Fibroblast of lung (primary cell): ENCODE measurements at regions not wholly inside any gene's neighbourhood (a gene's known extent, or its start where the extent isn't known, plus 50 kb on each side); places are given as distances from the start of the nearest gene placed in this dataset.

ENCODE experiments used
- DNase-seq, 2 donors: peaks; one replicate each; pipeline versions ENCODE4 v3.0.0 to v3.0.0-alpha.2; 2010; ENCODE audit warnings: low read depth in 2 of 2
- H2AFZ ChIP-seq: 2 replicates; pipeline ENCODE4 v1.5.1; 2012; ENCODE audit warnings: low read length, control low read depth, inconsistent platforms
- H3K27ac ChIP-seq: 2 replicates; pipeline ENCODE4 v1.5.1; 2011; ENCODE audit warnings: low read length, control low read depth; ENCODE audit not compliant: insufficient read depth
- H3K27me3 ChIP-seq: 2 replicates; pipeline ENCODE4 v1.5.1; 2011; ENCODE audit warnings: mild to moderate bottlenecking, low read length; ENCODE audit not compliant: control insufficient read depth, insufficient read depth
- H3K36me3 ChIP-seq: 2 replicates; pipeline ENCODE4 v1.5.1; 2011; ENCODE audit warnings: low read length; ENCODE audit not compliant: control insufficient read depth, insufficient read depth
- H3K4me1 ChIP-seq: 2 replicates; pipeline ENCODE4 v1.5.1; 2011; ENCODE audit warnings: low read length; ENCODE audit not compliant: control insufficient read depth, insufficient read depth; ENCODE audit errors: extremely low read depth
- H3K4me2 ChIP-seq: 2 replicates; pipeline ENCODE4 v1.5.1; 2011; ENCODE audit warnings: low read length, control low read depth; ENCODE audit not compliant: insufficient read depth; ENCODE audit errors: extremely low read depth
- H3K4me3 ChIP-seq, 4 experiments: fragments of 200-600 bp in 1 of 4; sonication (generic) in 1 of 4; replicated peaks in 1 of 4; 2 replicates each; pipeline ENCODE4 v1.5.1; 2011 to 2016; ENCODE audit warnings: low read length in 4 of 4, low read depth in 3 of 4, mild to moderate bottlenecking in 3 of 4, control low read depth in 2 of 4, inconsistent platforms in 1 of 4, mixed read lengths in 1 of 4; ENCODE audit not compliant: insufficient read depth in 1 of 4; ENCODE audit errors: control extremely low read depth in 1 of 4
- H3K79me2 ChIP-seq: 2 replicates; pipeline ENCODE4 v1.5.1; 2012; ENCODE audit warnings: mild to moderate bottlenecking, low read length, inconsistent platforms; ENCODE audit not compliant: control insufficient read depth, insufficient read depth
- H3K9ac ChIP-seq: 2 replicates; pipeline ENCODE4 v1.5.1; 2011; ENCODE audit warnings: mild to moderate bottlenecking, low read length, control low read depth; ENCODE audit not compliant: insufficient read depth
- H3K9me3 ChIP-seq: 2 replicates; pipeline ENCODE4 v1.5.1; 2012; ENCODE audit warnings: low read depth, low read length; ENCODE audit not compliant: control insufficient read depth, insufficient read depth
- H4K20me1 ChIP-seq: 2 replicates; pipeline ENCODE4 v1.5.1; 2011; ENCODE audit warnings: low read length; ENCODE audit not compliant: control insufficient read depth, insufficient read depth; ENCODE audit errors: extremely low read depth
- EZH2 ChIP-seq: IDR thresholded peaks from 2 replicates; pipeline ENCODE4 v1.5.1; 2012; ENCODE audit warnings: low read length, control low read depth, mild to moderate bottlenecking; ENCODE audit errors: missing control alignments
- TF ChIP-seq, protein P1 (sequence below), 2 donors: IDR thresholded peaks in 1 of 2; conservative IDR thresholded peaks in 1 of 2; 1 replicate in 1 of 2; 2 replicates in 1 of 2; pipeline ENCODE4 v1.5.1; 2011 to 2012; ENCODE audit warnings: low read length in 2 of 2, control low read depth in 1 of 2, inconsistent platforms in 1 of 2, low read depth in 1 of 2, mild to moderate bottlenecking in 1 of 2

DNA sequence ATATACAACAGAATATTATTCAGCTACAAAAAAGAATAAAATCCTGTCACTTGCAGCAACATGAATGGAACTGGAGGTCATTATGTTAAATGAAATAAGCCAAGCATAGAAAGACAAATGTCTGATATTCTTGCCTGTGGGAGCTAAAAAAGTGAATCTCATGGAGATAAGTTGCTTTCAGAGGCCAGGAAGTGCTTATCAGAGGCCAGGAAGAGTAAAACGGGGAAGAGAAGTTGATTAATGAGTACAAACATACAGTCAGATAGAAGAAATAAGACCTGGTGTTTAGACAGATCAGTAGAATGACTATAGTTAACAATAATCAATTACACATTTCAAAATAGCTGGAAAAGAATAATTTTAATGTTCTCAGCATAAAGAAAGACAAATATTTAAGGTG lies 54.4 kb upstream of the CPHXL start:
- Histone ChIP-seq H3K27ac (no peak overlapping the region), H3K4me3 (no peak overlapping the region)

DNA sequence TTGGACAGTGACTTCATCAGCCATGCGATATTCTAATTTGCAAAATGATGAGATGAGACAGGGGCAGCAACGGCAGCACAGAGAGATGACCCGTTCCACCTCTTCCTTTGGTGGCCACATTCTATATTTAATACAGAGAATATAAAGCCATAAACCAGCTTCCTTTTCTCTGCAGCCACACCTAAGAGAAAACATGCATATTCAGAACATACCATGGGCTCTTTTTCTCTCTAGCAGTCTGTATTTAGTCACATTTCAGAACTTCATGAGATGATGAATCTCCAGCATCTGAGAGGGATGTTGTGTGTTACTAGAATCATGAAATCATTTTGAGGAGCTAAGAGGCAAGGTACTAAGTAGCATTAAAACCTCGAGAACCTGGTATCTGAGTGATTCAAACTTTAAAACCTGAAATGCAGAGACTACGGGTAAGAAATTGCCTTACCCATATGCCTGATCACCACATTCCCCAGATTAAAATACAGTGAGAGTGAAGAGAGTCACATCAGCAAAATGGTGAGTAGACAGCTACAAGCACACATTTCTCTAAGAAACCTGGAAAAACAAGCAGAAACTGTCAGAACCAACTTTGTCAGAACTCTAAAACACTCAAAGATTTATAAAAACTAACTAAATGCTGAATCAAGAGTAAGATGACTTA lies 55.5 kb upstream of the CPHXL start:
- H3K4me3 ChIP-seq = no peak overlapping the region
- H3K27me3 ChIP-seq = no peaks in the 10 kb centered on the region
- no peaks in the 10 kb centered on the region for H3K36me3 ChIP-seq
- H3K9me3 ChIP-seq = no peaks in the 10 kb centered on the region
- H4K20me1 ChIP-seq = no peaks in the 10 kb centered on the region
- no peak overlapping the region for H3K9ac ChIP-seq
- H3K79me2 ChIP-seq = no peaks in the 10 kb centered on the region
- H2AFZ ChIP-seq = no peak overlapping the region
- no peak overlapping the region for H3K27ac ChIP-seq
- H3K4me2 ChIP-seq = no peak overlapping the region
- H3K4me1 ChIP-seq = no peaks in the 10 kb centered on the region
- TF ChIP-seq EZH2 = no peak
- TF ChIP-seq, protein P1, sequence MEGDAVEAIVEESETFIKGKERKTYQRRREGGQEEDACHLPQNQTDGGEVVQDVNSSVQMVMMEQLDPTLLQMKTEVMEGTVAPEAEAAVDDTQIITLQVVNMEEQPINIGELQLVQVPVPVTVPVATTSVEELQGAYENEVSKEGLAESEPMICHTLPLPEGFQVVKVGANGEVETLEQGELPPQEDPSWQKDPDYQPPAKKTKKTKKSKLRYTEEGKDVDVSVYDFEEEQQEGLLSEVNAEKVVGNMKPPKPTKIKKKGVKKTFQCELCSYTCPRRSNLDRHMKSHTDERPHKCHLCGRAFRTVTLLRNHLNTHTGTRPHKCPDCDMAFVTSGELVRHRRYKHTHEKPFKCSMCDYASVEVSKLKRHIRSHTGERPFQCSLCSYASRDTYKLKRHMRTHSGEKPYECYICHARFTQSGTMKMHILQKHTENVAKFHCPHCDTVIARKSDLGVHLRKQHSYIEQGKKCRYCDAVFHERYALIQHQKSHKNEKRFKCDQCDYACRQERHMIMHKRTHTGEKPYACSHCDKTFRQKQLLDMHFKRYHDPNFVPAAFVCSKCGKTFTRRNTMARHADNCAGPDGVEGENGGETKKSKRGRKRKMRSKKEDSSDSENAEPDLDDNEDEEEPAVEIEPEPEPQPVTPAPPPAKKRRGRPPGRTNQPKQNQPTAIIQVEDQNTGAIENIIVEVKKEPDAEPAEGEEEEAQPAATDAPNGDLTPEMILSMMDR (conservative IDR thresholded peaks at IDR 0.05 in 1 of 2, IDR thresholded peaks at IDR 0.05 in 1 of 2; ENCODE audit: low read depth in 1 of 2, low read length in 2 of 2) = no peak
- no peak for DNase-seq

More for the DNA sequence above, 54.4 kb upstream of the CPHXL start:
- H3K9ac ChIP-seq = no peak overlapping the region
- H3K9me3 ChIP-seq = no peaks in the 10 kb centered on the region
- no peaks in the 10 kb centered on the region for H3K27me3 ChIP-seq
- H3K79me2 ChIP-seq = no peaks in the 10 kb centered on the region
- H4K20me1 ChIP-seq = no peaks in the 10 kb centered on the region
- no peaks in the 10 kb centered on the region for H3K4me1 ChIP-seq
- DNase-seq = no peak
- no peak overlapping the region for H2AFZ ChIP-seq
- H3K36me3 ChIP-seq = no peaks in the 10 kb centered on the region
- H3K4me2 ChIP-seq = no peak overlapping the region
- TF ChIP-seq, protein P1 (conservative IDR thresholded peaks at IDR 0.05 in 1 of 2, IDR thresholded peaks at IDR 0.05 in 1 of 2; ENCODE audit: low read depth in 1 of 2, low read length in 2 of 2) = no peak
- TF ChIP-seq EZH2 = no peak

DNA sequence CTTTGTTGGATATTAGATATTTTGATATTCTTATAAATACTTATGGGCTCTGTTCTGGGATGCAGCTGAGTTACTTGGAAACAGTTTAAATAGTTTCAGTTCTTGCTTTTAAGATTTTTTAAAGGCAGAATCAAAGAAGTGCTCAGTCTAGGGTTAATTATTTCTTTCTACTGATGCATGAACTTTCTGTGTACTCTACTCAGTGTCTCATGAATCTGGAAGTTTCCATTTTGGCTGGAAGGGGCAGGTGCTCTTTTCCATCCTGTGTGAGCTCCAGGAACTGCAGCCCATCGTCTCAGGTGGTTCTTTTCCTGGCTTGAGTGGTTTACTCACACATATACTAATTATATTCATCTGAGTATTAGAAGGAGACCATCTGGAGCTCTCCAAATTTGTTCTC lies 61.1 kb upstream of the CPHXL start:
- no peak for DNase-seq
- Histone ChIP-seq H3K27me3 (no peaks in the 10 kb centered on the region), H3K4me3 (no peak overlapping the region), H3K79me2 (no peaks in the 10 kb centered on the region), H3K27ac (no peak overlapping the region), H4K20me1 (no peaks in the 10 kb centered on the region), H2AFZ (no peak overlapping the region), H3K9me3 (no peaks in the 10 kb centered on the region), H3K4me1 (no peaks in the 10 kb centered on the region), H3K9ac (no peak overlapping the region), H3K36me3 (no peaks in the 10 kb centered on the region), H3K4me2 (no peak overlapping the region)
- TF ChIP-seq, protein P1 (conservative IDR thresholded peaks at IDR 0.05 in 1 of 2, IDR thresholded peaks at IDR 0.05 in 1 of 2; ENCODE audit: low read depth in 1 of 2, low read length in 2 of 2) = no peak
- no peak for TF ChIP-seq EZH2
